Prostate gland (tissue), 2 donors: ENCODE measurements at regions not wholly inside any gene's neighbourhood (a gene's known extent, or its start where the extent isn't known, plus 50 kb on each side); places are given as distances from the start of the nearest gene placed in this dataset.
"Not testable (repeated sequence)": the region's sequence is repeated elsewhere in the genome, so short reads cannot be mapped to it uniquely, and the experiment has no call there.

Experiments
- DNase-seq: peaks from one replicate; pipeline ENCODE4 v3.0.0-alpha.2; 2019; ENCODE audit warnings: low spot score
- H3K27ac ChIP-seq, 2 donors: fragments of 200-600 bp; sonication (generic); 2 replicates each; pipeline ENCODE4 v1.5.1; 2017 to 2019
- H3K27me3 ChIP-seq: fragments of 200-600 bp; sonication (generic); replicated peaks from 2 replicates; pipeline ENCODE4 v1.5.1; 2019; ENCODE audit not compliant: insufficient read depth
- H3K36me3 ChIP-seq, 2 donors: fragments of 200-600 bp; sonication (generic); 1 replicate in 1 of 2; 2 replicates in 1 of 2; pipeline versions ENCODE4 v1.5.1 to v1.8.1; 2017 to 2019
- H3K4me1 ChIP-seq: fragments of 200-600 bp; sonication (generic); replicated peaks from 2 replicates; pipeline ENCODE4 v1.5.1; 2019
- H3K4me3 ChIP-seq, 2 donors: fragments of 200-600 bp; sonication (generic); 2 replicates each; pipeline ENCODE4 v1.5.1; 2017 to 2019
- H3K9me3 ChIP-seq: fragments of 200-600 bp; sonication (generic); 2 replicates; pipeline ENCODE4 v1.5.1; 2017
- CTCF ChIP-seq, 4 experiments: fragments of 200-600 bp in 2 of 4; fragments of 450-650 bp in 2 of 4; sonication (generic) in 2 of 4; IDR thresholded peaks; 1 replicate in 3 of 4; 2 replicates in 1 of 4; pipeline ENCODE4 v1.5.1; 2016 to 2019; ENCODE audit warnings: antibody characterized with exemption in 4 of 4, mild to moderate bottlenecking in 2 of 4, moderate library complexity in 2 of 4
- POLR2A ChIP-seq: fragments of 450-650 bp; IDR thresholded peaks from one replicate; pipeline ENCODE4 v1.6.1; 2016; ENCODE audit warnings: antibody characterized with exemption, mild to moderate bottlenecking
- POLR2AphosphoS5 ChIP-seq: sonication (generic); formaldehyde crosslinking; IDR thresholded peaks from one replicate; pipeline ENCODE4 v1.6.1; 2017; ENCODE audit warnings: antibody characterized with exemption
- WGBS: methylation state at CpG from one replicate; pipeline ENCODE4 v1.1.5; 2018; 5-methylcytosine and 5-hydroxymethylcytosine counted together
- intact Hi-C: fragments of 100-400 bp; cut with DNase I; formaldehyde crosslinking; loops from one replicate; pipeline ENCODE4 v1.14.2; 2022

GRCh38 chr9:129413537-129414376 lies 207.1 kb downstream of the C9orf50 start:
- Histone ChIP-seq H3K4me3 (peak overlapping the region; percentile 55 to 58), H3K36me3 (no peaks in the 10 kb centered on the region), H3K9me3 (no peaks in the 10 kb centered on the region), H3K27ac (peak overlapping the region; percentile 99), H3K27me3 (no peaks in the 10 kb centered on the region), H3K4me1 (peaks cover 13% of the 10 kb centered on the region)
- WGBS, result under 1% methylated on average over 73 of the region's 84 CpGs
- intact Hi-C loops, result loop anchor here (1.0 to 5.0 kb wide), 4 partner anchors 45 to 235 kb away; partner anchors contain the start of gene IER5L
- peak; percentile 99 for DNase-seq
- TF ChIP-seq POLR2A (peak; percentile 94), CTCF (IDR thresholded peaks at IDR 0.05) (peak in 2 of 4 experiments; percentile 18 to 23), POLR2AphosphoS5 (peak; percentile 91)

GRCh38 chr9:129412814-129413536 lies 207.9 kb downstream of the C9orf50 start:
- Histone ChIP-seq H3K27me3 (no peaks in the 10 kb centered on the region), H3K4me3 (peak overlapping the region; percentile 55 to 58), H3K36me3 (no peaks in the 10 kb centered on the region), H3K9me3 (no peaks in the 10 kb centered on the region), H3K4me1 (peaks cover 13% of the 10 kb centered on the region), H3K27ac (peak overlapping the region; percentile 99)
- 4% methylated on average over 49 of the region's 49 CpGs for WGBS
- TF ChIP-seq POLR2AphosphoS5, result peak; percentile 71
- TF ChIP-seq POLR2A, result peak; percentile 50
- TF ChIP-seq CTCF (IDR thresholded peaks at IDR 0.05), result peak in 2 of 4 experiments; percentile 16 to 23
- peak; percentile 43 for DNase-seq
- intact Hi-C loops, result loop anchor here (1.0 to 5.0 kb wide), 3 partner anchors 70 to 235 kb away; partner anchors contain the start of gene IER5L

- not testable (repeated sequence) for DNase-seq, H3K4me3 ChIP-seq, H3K27me3 ChIP-seq, H3K36me3 ChIP-seq, H3K9me3 ChIP-seq
- peak overlapping the region; percentile 99 for H3K27ac ChIP-seq
- H3K4me1 ChIP-seq, result peaks cover 13% of the 10 kb centered on the region
- intact Hi-C loops, result loop anchor here (2.0 to 5.0 kb wide), 2 partner anchors 71 to 90 kb away; no protein-coding TSS in a partner anchor
- 86% methylated on average over 11 of the region's 11 CpGs for WGBS
Measured at GRCh38 chr9:129412176-129412813, 208.6 kb downstream of the C9orf50 start.

- peaks cover 13% of the 10 kb centered on the region for H3K4me1 ChIP-seq
- TF ChIP-seq POLR2AphosphoS5 (no peak), CTCF (IDR thresholded peaks at IDR 0.05) (no peak), POLR2A (no peak)
- no peak for DNase-seq
Measured at GRCh38 chr9:129411501-129412175, 209.3 kb downstream of the C9orf50 start.

More at GRCh38 chr9:129411501-129412175, 209.3 kb downstream of the C9orf50 start:
- intact Hi-C loops, result loop anchor here (2.0 to 5.0 kb wide), 2 partner anchors 71 to 89 kb away; no protein-coding TSS in a partner anchor
- Histone ChIP-seq H3K36me3 (no peaks in the 10 kb centered on the region), H3K27me3 (no peaks in the 10 kb centered on the region), H3K27ac (peak overlapping the region in 1 of 2 donors; percentile 99), H3K4me3 (no peak overlapping the region), H3K9me3 (no peaks in the 10 kb centered on the region)
- 90% methylated on average over 19 of the region's 19 CpGs for WGBS
